NB4 (cell line): ENCODE measurements at regions not wholly inside any gene's neighbourhood (a gene's known extent, or its start where the extent isn't known, plus 50 kb on each side); places are given as distances from the start of the nearest gene placed in this dataset.

Experiments used
- CTCF ChIP-seq: IDR thresholded peaks from one replicate; pipeline ENCODE4 v1.5.1; 2012; ENCODE audit warnings: low read depth, low read length
- MYC ChIP-seq: IDR thresholded peaks from 2 replicates; pipeline ENCODE4 v1.6.1; 2011; ENCODE audit warnings: low read depth, low read length
- POLR2A ChIP-seq: IDR thresholded peaks from 2 replicates; pipeline ENCODE4 v1.6.1; 2011; ENCODE audit warnings: mild to moderate bottlenecking; ENCODE audit not compliant: insufficient read length; ENCODE audit errors: extremely low read depth

- no peak for TF ChIP-seq CTCF
- TF ChIP-seq POLR2A: no peak
- no peak for TF ChIP-seq MYC
These were observed 73.9 kb downstream of the CPN2 start for GRCh38 chr3:194277104-194277785.
